ENCODE measurements at regions not wholly inside any gene's neighbourhood (a gene's known extent, or its start where the extent isn't known, plus 50 kb on each side); places are given as distances from the start of the nearest gene placed in this dataset.

GRCh38 chr2:82508702-82509101, 1950.4 kb downstream of the SUCLG1 start:
- H3K4me1 ChIP-seq, result no peaks in the 10 kb centered on the region
- no peak overlapping the region for H3K4me3 ChIP-seq
- TF ChIP-seq CTCF (IDR thresholded peaks at IDR 0.05), result no peak
- H3K27ac ChIP-seq, result no peak overlapping the region
- FAIRE-seq (no peak), DNase-seq (peak in 1 of 6 donors; percentile 35), ATAC-seq (no peak)
- 84 to 93% methylated on average over 2 of the region's 2 CpGs for WGBS, 2 donors
- no peaks in the 10 kb centered on the region for H3K9me3 ChIP-seq
- intact Hi-C loops (cut with DNase I), result no loop called here
- H3K36me3 ChIP-seq, result no peaks in the 10 kb centered on the region
- no peaks in the 10 kb centered on the region for H3K27me3 ChIP-seq

GRCh38 chr2:82507657-82508056, 1951.4 kb downstream of the SUCLG1 start:
- FAIRE-seq, result no peak
- no peak for ATAC-seq
- no peaks in the 10 kb centered on the region for H3K27me3 ChIP-seq
- 86 to 88% methylated on average over 11 of the region's 11 CpGs for WGBS, 2 donors
- H3K36me3 ChIP-seq, result no peaks in the 10 kb centered on the region
- no peak overlapping the region for H3K27ac ChIP-seq
- no peak overlapping the region for H3K4me3 ChIP-seq
- peak in 1 of 6 donors; percentile 28 for DNase-seq
- no peaks in the 10 kb centered on the region for H3K4me1 ChIP-seq
- intact Hi-C loops (cut with DNase I), result no loop called here
- no peaks in the 10 kb centered on the region for H3K9me3 ChIP-seq
- TF ChIP-seq CTCF (IDR thresholded peaks at IDR 0.05), result no peak

- no peak for TF ChIP-seq CTCF (IDR thresholded peaks at IDR 0.05)
- FAIRE-seq (no peak), ATAC-seq (no peak), DNase-seq (no peak)
- Histone ChIP-seq H3K4me1 (no peaks in the 10 kb centered on the region), H3K27me3 (no peaks in the 10 kb centered on the region), H3K4me3 (no peak overlapping the region), H3K27ac (no peak overlapping the region), H3K36me3 (no peaks in the 10 kb centered on the region), H3K9me3 (no peaks in the 10 kb centered on the region)
- intact Hi-C loops (cut with DNase I), result no loop called here
- 75 to 76% methylated on average over 4 of the region's 4 CpGs for WGBS, 2 donors
These were observed 1957.9 kb downstream of the SUCLG1 start for GRCh38 chr2:82501217-82501616.

- H3K36me3 ChIP-seq, result no peaks in the 10 kb centered on the region
- intact Hi-C loops (cut with DNase I), result no loop called here
- no peak for FAIRE-seq
These were observed 1960.2 kb downstream of the SUCLG1 start for GRCh38 chr2:82498777-82499443.

More at GRCh38 chr2:82498777-82499443, 1960.2 kb downstream of the SUCLG1 start:
- 60 to 62% methylated on average over 6 of the region's 6 CpGs for WGBS, 2 donors
- H3K9me3 ChIP-seq, result no peaks in the 10 kb centered on the region
- no peaks in the 10 kb centered on the region for H3K27me3 ChIP-seq
- H3K4me1 ChIP-seq, result no peaks in the 10 kb centered on the region
- no peak for TF ChIP-seq CTCF (IDR thresholded peaks at IDR 0.05)
- no peak overlapping the region for H3K4me3 ChIP-seq
- no peak overlapping the region for H3K27ac ChIP-seq
- ATAC-seq (no peak), DNase-seq (no peak)

All from pancreas (tissue), 10 donors.